ENCODE measurements at regions not wholly inside any gene's neighbourhood (a gene's known extent, or its start where the extent isn't known, plus 50 kb on each side); places are given as distances from the start of the nearest gene placed in this dataset.
"Not testable (repeated sequence)": the region's sequence is repeated elsewhere in the genome, so short reads cannot be mapped to it uniquely, and the experiment has no call there.

DNA sequence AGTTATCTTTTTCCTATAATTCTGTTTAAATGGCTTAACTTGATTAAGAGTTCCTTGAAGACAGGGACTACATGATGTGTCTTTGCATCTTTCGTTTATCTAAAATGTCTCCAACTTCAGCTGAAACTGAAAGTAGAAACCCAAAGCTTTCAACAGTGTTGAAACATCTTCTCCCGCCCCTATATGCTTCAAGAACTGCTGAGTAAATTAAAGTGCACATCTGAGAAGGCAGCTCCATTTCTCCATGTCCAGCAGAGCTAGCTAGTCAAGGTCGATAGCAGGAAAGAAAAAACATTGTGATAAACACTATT, 185.7 kb upstream of the TBL1X start:
- H3K4me3 ChIP-seq (ENCODE audit: low read length): no peak overlapping the region

GRCh38 chrX:9280831-9281230, 184.0 kb upstream of the TBL1X start:
- Histone ChIP-seq H3K27me3 (ENCODE audit: insufficient read depth, low read length) (no peaks in the 10 kb centered on the region), H3K4me3 (ENCODE audit: low read length) (no peak overlapping the region), H3K4me1 (ENCODE audit: insufficient read depth, low read length) (no peaks in the 10 kb centered on the region), H3K36me3 (ENCODE audit: insufficient read depth, low read depth, low read length) (no peaks in the 10 kb centered on the region), H3K27ac (ENCODE audit: low read length) (no peak overlapping the region), H3K9ac (ENCODE audit: low read depth, low read length) (no peak overlapping the region), H3K9me3 (ENCODE audit: insufficient read depth, low read depth, low read length) (no peaks in the 10 kb centered on the region)

More for the DNA sequence above, 185.7 kb upstream of the TBL1X start:
- H3K9me3 ChIP-seq (ENCODE audit: insufficient read depth, low read depth, low read length): no peaks in the 10 kb centered on the region
- H3K9ac ChIP-seq (ENCODE audit: low read depth, low read length): no peak overlapping the region
- H3K4me1 ChIP-seq (ENCODE audit: insufficient read depth, low read length): no peaks in the 10 kb centered on the region
- no peaks in the 10 kb centered on the region for H3K27me3 ChIP-seq (ENCODE audit: insufficient read depth, low read length)
- no peaks in the 10 kb centered on the region for H3K36me3 ChIP-seq (ENCODE audit: insufficient read depth, low read depth, low read length)
- H3K27ac ChIP-seq (ENCODE audit: low read length): no peak overlapping the region

DNA sequence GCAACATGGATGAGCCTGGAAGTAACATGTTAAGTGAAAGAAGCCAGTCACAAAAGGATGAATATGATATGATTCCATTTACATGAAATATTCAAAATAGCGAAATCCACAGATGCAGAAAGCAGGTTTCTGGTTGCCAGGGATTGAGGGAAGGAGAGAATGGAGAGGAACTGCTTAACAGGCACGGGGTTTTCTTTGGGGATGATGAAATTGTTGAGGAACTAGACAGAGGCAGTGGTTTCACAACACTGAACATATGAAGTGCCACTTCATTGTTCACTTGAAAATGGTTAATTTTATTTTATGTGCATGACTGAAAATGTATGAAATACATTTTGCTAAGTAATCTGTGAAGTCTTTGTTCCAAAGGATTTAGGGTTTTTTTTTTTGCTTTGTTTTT, 182.5 kb upstream of the TBL1X start:
- no peaks in the 10 kb centered on the region for H3K36me3 ChIP-seq (ENCODE audit: insufficient read depth, low read depth, low read length)
- H3K9me3 ChIP-seq (ENCODE audit: insufficient read depth, low read depth, low read length): no peaks in the 10 kb centered on the region
- no peak overlapping the region for H3K27ac ChIP-seq (ENCODE audit: low read length)
- no peak overlapping the region for H3K4me3 ChIP-seq (ENCODE audit: low read length)
- H3K9ac ChIP-seq (ENCODE audit: low read depth, low read length): no peak overlapping the region
- no peaks in the 10 kb centered on the region for H3K4me1 ChIP-seq (ENCODE audit: insufficient read depth, low read length)
- no peaks in the 10 kb centered on the region for H3K27me3 ChIP-seq (ENCODE audit: insufficient read depth, low read length)

GRCh38 chrX:9285342-9285771, 179.5 kb upstream of the TBL1X start:
- Histone ChIP-seq H3K9me3 (ENCODE audit: insufficient read depth, low read depth, low read length) (no peaks in the 10 kb centered on the region), H3K27me3 (ENCODE audit: insufficient read depth, low read length) (no peaks in the 10 kb centered on the region), H3K4me3 (ENCODE audit: low read length) (no peak overlapping the region), H3K36me3 (ENCODE audit: insufficient read depth, low read depth, low read length) (no peaks in the 10 kb centered on the region), H3K9ac (ENCODE audit: low read depth, low read length) (no peak overlapping the region), H3K4me1 (ENCODE audit: insufficient read depth, low read length) (no peaks in the 10 kb centered on the region; the same call in 1 of the 2 replicates), H3K27ac (ENCODE audit: low read length) (no peak overlapping the region)

DNA sequence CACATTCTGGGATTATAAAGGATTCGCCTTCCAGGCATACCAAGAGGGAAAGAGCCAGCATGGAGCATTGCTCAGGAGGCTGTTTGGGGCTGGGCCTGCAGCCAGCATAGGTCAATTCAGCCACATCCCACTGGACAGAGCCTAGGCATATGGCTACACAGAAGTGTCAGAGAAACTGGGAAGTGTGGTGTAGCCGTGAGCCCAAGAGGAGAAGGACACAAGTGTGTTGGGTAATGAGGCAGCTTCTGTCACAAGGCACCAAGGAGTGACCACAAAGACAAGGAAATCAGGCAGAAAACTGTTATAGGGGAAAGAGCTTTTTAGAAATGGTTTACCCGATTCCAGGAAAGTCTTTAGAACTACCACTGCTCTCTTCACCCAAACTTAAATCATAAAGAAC, 178.6 kb upstream of the TBL1X start:
- Histone ChIP-seq H3K9me3 (ENCODE audit: insufficient read depth, low read depth, low read length) (no peaks in the 10 kb centered on the region), H3K27ac (ENCODE audit: low read length) (no peak overlapping the region), H3K36me3 (ENCODE audit: insufficient read depth, low read depth, low read length) (no peaks in the 10 kb centered on the region), H3K4me1 (ENCODE audit: insufficient read depth, low read length) (no peaks in the 10 kb centered on the region; the same call in 1 of the 2 replicates), H3K4me3 (ENCODE audit: low read length) (no peak overlapping the region), H3K27me3 (ENCODE audit: insufficient read depth, low read length) (no peaks in the 10 kb centered on the region), H3K9ac (ENCODE audit: low read depth, low read length) (no peak overlapping the region)

DNA sequence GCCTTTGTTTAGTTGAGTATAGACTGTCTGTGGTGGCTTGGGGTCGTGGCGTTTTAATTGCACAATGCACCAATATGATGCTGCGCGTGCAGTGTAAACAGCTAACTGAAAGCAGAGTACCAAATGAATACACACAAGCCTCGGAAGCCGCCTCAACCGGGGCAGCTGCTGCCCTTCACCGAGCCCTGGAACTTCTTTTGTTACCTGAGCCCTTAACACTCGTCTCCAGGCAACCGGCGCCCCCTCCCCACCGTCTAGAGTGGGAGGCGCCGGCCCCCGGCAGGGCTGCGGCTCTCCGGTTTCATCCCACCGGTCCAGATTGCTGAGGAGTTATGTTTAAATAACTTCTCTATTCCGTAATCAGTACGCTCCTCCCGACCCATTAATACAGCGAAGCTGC, 173.2 kb upstream of the TBL1X start:
- Histone ChIP-seq H3K27me3 (ENCODE audit: insufficient read depth, low read length) (peaks cover 37% of the 10 kb centered on the region), H3K27ac (ENCODE audit: low read length) (no peak overlapping the region), H3K9me3 (ENCODE audit: insufficient read depth, low read depth, low read length) (no peaks in the 10 kb centered on the region), H3K4me1 (ENCODE audit: insufficient read depth, low read length) (peaks cover 16% of the 10 kb centered on the region; the same call in 1 of the 2 replicates), H3K9ac (ENCODE audit: low read depth, low read length) (no peak overlapping the region), H3K36me3 (ENCODE audit: insufficient read depth, low read depth, low read length) (no peaks in the 10 kb centered on the region), H3K4me3 (ENCODE audit: low read length) (peak overlapping the region; percentile 68)

GRCh38 chrX:9293051-9293496, 171.8 kb upstream of the TBL1X start:
- Histone ChIP-seq H3K9ac (ENCODE audit: low read depth, low read length) (no peak overlapping the region), H3K9me3 (ENCODE audit: insufficient read depth, low read depth, low read length) (no peaks in the 10 kb centered on the region), H3K4me1 (ENCODE audit: insufficient read depth, low read length) (peaks cover 16% of the 10 kb centered on the region; the same call in 1 of the 2 replicates), H3K36me3 (ENCODE audit: insufficient read depth, low read depth, low read length) (no peaks in the 10 kb centered on the region), H3K27ac (ENCODE audit: low read length) (no peak overlapping the region), H3K4me3 (ENCODE audit: low read length) (peak overlapping the region; percentile 33; the same call in 1 of the 2 replicates), H3K27me3 (ENCODE audit: insufficient read depth, low read length) (peaks cover 37% of the 10 kb centered on the region)

GRCh38 chrX:9293903-9294302, 171.0 kb upstream of the TBL1X start:
- Histone ChIP-seq H3K4me3 (ENCODE audit: low read length) (peak overlapping the region; percentile 33; the same call in 1 of the 2 replicates), H3K27me3 (ENCODE audit: insufficient read depth, low read length) (peaks cover 37% of the 10 kb centered on the region)

DNA sequence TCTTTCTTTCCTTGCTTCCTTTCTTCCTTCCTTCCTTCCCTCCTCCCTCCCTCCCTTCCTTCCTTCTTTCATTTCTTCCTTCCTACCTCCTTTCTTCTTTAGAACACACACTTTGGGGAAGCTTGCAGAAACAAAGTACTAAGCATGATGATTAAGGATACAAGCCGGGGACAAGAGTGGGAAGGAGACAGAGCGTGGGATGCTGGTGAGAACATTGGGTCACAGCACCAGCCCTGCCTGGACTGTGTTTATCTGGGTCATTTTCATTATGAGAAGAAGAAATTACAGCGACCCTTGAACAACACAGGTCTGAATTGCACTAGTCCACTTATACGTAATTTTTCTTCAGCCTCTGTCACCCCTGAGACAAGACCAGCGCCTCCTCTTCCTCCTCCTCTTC, 169.3 kb upstream of the TBL1X start:
- Histone ChIP-seq H3K27me3 (ENCODE audit: insufficient read depth, low read length) (peaks cover 37% of the 10 kb centered on the region), H3K9me3 (ENCODE audit: insufficient read depth, low read depth, low read length) (no peaks in the 10 kb centered on the region), H3K4me1 (ENCODE audit: insufficient read depth, low read length) (peaks cover 16% of the 10 kb centered on the region; the same call in 1 of the 2 replicates), H3K9ac (ENCODE audit: low read depth, low read length) (no peak overlapping the region), H3K4me3 (ENCODE audit: low read length) (no peak overlapping the region), H3K36me3 (ENCODE audit: insufficient read depth, low read depth, low read length) (no peaks in the 10 kb centered on the region), H3K27ac (ENCODE audit: low read length) (no peak overlapping the region)

More at GRCh38 chrX:9293903-9294302, 171.0 kb upstream of the TBL1X start:
- H3K4me1 ChIP-seq (ENCODE audit: insufficient read depth, low read length): peaks cover 16% of the 10 kb centered on the region; the same call in 1 of the 2 replicates
- H3K9ac ChIP-seq (ENCODE audit: low read depth, low read length): no peak overlapping the region
- no peaks in the 10 kb centered on the region for H3K9me3 ChIP-seq (ENCODE audit: insufficient read depth, low read depth, low read length)
- H3K27ac ChIP-seq (ENCODE audit: low read length): no peak overlapping the region
- no peaks in the 10 kb centered on the region for H3K36me3 ChIP-seq (ENCODE audit: insufficient read depth, low read depth, low read length)

DNA sequence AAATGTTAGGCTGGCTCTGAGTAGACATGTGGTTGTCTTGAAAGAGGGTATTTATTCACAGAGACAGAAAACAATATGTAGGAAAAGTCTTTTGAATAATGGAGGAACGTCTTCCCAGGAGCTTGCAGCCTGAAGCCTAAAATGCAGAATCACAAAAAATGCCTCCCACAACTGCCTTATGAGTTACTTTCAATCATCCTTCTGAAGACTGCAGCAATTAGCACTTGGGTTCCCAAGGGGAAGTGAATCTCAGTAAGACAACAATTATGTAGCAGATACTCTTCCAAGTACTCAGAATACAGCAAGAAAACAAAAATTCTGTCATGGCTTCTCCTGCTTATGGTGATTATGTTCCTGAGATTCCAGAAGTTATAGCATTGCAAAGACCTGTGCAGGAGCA, 166.6 kb upstream of the TBL1X start:
- Histone ChIP-seq H3K4me3 (ENCODE audit: low read length) (no peak overlapping the region), H3K27me3 (ENCODE audit: insufficient read depth, low read length) (peaks cover 29% of the 10 kb centered on the region), H3K36me3 (ENCODE audit: insufficient read depth, low read depth, low read length) (no peaks in the 10 kb centered on the region), H3K9ac (ENCODE audit: low read depth, low read length) (no peak overlapping the region), H3K27ac (ENCODE audit: low read length) (no peak overlapping the region), H3K4me1 (ENCODE audit: insufficient read depth, low read length) (peaks cover 8% of the 10 kb centered on the region; the same call in 1 of the 2 replicates), H3K9me3 (ENCODE audit: insufficient read depth, low read depth, low read length) (no peaks in the 10 kb centered on the region)

DNA sequence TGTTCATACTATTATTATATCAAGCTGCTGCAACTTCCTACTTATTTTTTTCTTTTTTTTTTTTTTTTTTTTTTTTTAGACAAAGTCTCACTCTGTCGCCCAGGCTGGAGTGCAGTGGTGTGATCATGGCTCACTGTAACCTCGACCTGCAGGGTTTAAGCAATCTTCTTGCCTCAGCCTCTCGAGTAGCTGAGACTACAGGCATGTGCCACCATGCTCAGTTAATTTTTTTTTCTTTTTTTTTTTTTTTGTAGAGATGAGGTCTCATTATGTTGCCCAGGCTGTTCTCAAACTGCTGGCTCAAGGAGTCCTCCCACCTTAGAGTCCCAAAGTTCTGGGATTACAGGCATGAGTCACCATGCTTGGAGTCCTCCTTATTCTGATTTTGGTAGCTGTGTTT, 165.2 kb upstream of the TBL1X start:
- H3K9ac ChIP-seq (ENCODE audit: low read depth, low read length); H3K9me3 ChIP-seq (ENCODE audit: insufficient read depth, low read depth, low read length); H3K36me3 ChIP-seq (ENCODE audit: insufficient read depth, low read depth, low read length); H3K4me1 ChIP-seq (ENCODE audit: insufficient read depth, low read length); H3K27ac ChIP-seq (ENCODE audit: low read length); H3K4me3 ChIP-seq (ENCODE audit: low read length): not testable (repeated sequence)
- H3K27me3 ChIP-seq (ENCODE audit: insufficient read depth, low read length): peaks cover 14% of the 10 kb centered on the region; the same call in 1 of the 2 replicates

GRCh38 chrX:9301836-9302235, 163.0 kb upstream of the TBL1X start:
- Histone ChIP-seq H3K36me3 (ENCODE audit: insufficient read depth, low read depth, low read length) (no peaks in the 10 kb centered on the region), H3K9me3 (ENCODE audit: insufficient read depth, low read depth, low read length) (no peaks in the 10 kb centered on the region), H3K4me1 (ENCODE audit: insufficient read depth, low read length) (no peaks in the 10 kb centered on the region), H3K9ac (ENCODE audit: low read depth, low read length) (no peak overlapping the region), H3K4me3 (ENCODE audit: low read length) (no peak overlapping the region), H3K27me3 (ENCODE audit: insufficient read depth, low read length) (no peaks in the 10 kb centered on the region), H3K27ac (ENCODE audit: low read length) (no peak overlapping the region)

All from iPS-20b (cell line).